ENCODE measurements at regions not wholly inside any gene's neighbourhood (a gene's known extent, or its start where the extent isn't known, plus 50 kb on each side); places are given as distances from the start of the nearest gene placed in this dataset.
A peak's percentile ranks its signal among the peaks of the same experiment; 100 is the strongest.

- DNase-seq (ENCODE audit: low read depth, low spot score): no peak
Measured at GRCh38 chr3:72698154-72698917, 149.9 kb downstream of the SHQ1 start.

GRCh38 chr3:72697717-72698116 lies 150.5 kb downstream of the SHQ1 start:
- DNase-seq (ENCODE audit: low read depth, low spot score): no peak

GRCh38 chr3:72696815-72697214 lies 151.4 kb downstream of the SHQ1 start:
- DNase-seq (ENCODE audit: low read depth, low spot score): no peak

- DNase-seq (ENCODE audit: low read depth, low spot score): no peak
Measured at GRCh38 chr3:72694398-72694797, 153.8 kb downstream of the SHQ1 start.

GRCh38 chr3:72692990-72693389 lies 155.3 kb downstream of the SHQ1 start:
- no peak for DNase-seq (ENCODE audit: low read depth, low spot score)

GRCh38 chr3:72690629-72691028 lies 157.6 kb downstream of the SHQ1 start:
- DNase-seq (ENCODE audit: low read depth, low spot score): no peak

- no peak for DNase-seq (ENCODE audit: low read depth, low spot score)
Measured at GRCh38 chr3:72682936-72683452, 165.3 kb downstream of the SHQ1 start.

GRCh38 chr3:72681598-72681997 lies 166.6 kb downstream of the SHQ1 start:
- no peak for DNase-seq (ENCODE audit: low read depth, low spot score)

GRCh38 chr3:72680766-72681165 lies 167.5 kb downstream of the SHQ1 start:
- no peak for DNase-seq (ENCODE audit: low read depth, low spot score)

- no peak for DNase-seq (ENCODE audit: low read depth, low spot score)
Measured at GRCh38 chr3:72679540-72680198, 168.6 kb downstream of the SHQ1 start.

GRCh38 chr3:72678867-72679266 lies 169.4 kb downstream of the SHQ1 start:
- DNase-seq (ENCODE audit: low read depth, low spot score): no peak

GRCh38 chr3:72678380-72678779 lies 169.9 kb downstream of the SHQ1 start:
- no peak for DNase-seq (ENCODE audit: low read depth, low spot score)

- no peak for DNase-seq (ENCODE audit: low read depth, low spot score)
Measured at GRCh38 chr3:72675243-72675642, 173.0 kb downstream of the SHQ1 start.

GRCh38 chr3:72673011-72673771 lies 175.1 kb downstream of the SHQ1 start:
- DNase-seq (ENCODE audit: low read depth, low spot score): no peak

- no peak for DNase-seq (ENCODE audit: low read depth, low spot score)
Measured at GRCh38 chr3:72669224-72669623, 179.0 kb downstream of the SHQ1 start.

- DNase-seq (ENCODE audit: low read depth, low spot score): no peak
Measured at GRCh38 chr3:72666447-72666755, 181.8 kb downstream of the SHQ1 start.

- peak; percentile 13 for DNase-seq (ENCODE audit: low read depth, low spot score)
Measured at GRCh38 chr3:72665701-72666446, 182.4 kb downstream of the SHQ1 start.

GRCh38 chr3:72665103-72665502 lies 183.1 kb downstream of the SHQ1 start:
- DNase-seq (ENCODE audit: low read depth, low spot score): no peak

- no peak for DNase-seq (ENCODE audit: low read depth, low spot score)
Measured at GRCh38 chr3:72664184-72664975, 183.9 kb downstream of the SHQ1 start.

- no peak for DNase-seq (ENCODE audit: low read depth, low spot score)
Measured at GRCh38 chr3:72663429-72663828, 184.8 kb downstream of the SHQ1 start.

- no peak for DNase-seq (ENCODE audit: low read depth, low spot score)
Measured at GRCh38 chr3:72661115-72661457, 187.2 kb downstream of the SHQ1 start.

All from activated CD4-positive, CD25-positive, alpha-beta regulatory T cell treated with anti-CD3 and anti-CD28 coated beads, Interleukin-2, amount 50 U/mL, for 16 hours (primary cell).